ENCODE measurements at regions not wholly inside any gene's neighbourhood (a gene's known extent, or its start where the extent isn't known, plus 50 kb on each side); places are given as distances from the start of the nearest gene placed in this dataset.

DNA sequence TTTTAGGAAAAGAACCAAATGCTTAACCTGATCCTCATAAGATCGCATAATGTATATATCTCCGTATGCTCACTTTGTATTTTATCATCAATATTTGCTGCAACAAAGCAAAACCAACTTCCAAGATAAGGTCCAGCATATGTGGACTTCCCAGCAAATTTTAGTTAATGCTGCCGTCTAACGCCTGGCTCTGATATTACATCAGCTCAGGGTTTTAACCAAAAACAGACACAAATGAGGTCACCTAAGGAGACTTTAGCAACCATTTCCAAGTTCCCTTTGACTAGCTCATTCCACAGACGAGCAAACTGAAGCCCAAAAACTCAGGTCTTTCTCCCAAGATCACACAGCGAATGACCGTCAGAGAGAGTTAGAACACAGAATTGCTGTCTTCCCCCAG lies 59.4 kb upstream of the UCN3 start:
- no peaks in the 10 kb centered on the region for H3K4me1 ChIP-seq (ENCODE audit: insufficient read depth, poor library complexity, severe bottlenecking)
- no peaks in the 10 kb centered on the region for H3K27me3 ChIP-seq (ENCODE audit: insufficient read depth, poor library complexity, severe bottlenecking)
- TF ChIP-seq, protein P1, sequence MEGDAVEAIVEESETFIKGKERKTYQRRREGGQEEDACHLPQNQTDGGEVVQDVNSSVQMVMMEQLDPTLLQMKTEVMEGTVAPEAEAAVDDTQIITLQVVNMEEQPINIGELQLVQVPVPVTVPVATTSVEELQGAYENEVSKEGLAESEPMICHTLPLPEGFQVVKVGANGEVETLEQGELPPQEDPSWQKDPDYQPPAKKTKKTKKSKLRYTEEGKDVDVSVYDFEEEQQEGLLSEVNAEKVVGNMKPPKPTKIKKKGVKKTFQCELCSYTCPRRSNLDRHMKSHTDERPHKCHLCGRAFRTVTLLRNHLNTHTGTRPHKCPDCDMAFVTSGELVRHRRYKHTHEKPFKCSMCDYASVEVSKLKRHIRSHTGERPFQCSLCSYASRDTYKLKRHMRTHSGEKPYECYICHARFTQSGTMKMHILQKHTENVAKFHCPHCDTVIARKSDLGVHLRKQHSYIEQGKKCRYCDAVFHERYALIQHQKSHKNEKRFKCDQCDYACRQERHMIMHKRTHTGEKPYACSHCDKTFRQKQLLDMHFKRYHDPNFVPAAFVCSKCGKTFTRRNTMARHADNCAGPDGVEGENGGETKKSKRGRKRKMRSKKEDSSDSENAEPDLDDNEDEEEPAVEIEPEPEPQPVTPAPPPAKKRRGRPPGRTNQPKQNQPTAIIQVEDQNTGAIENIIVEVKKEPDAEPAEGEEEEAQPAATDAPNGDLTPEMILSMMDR (IDR thresholded peaks at IDR 0.05; ENCODE audit: poor library complexity, severe bottlenecking) = no peak
- H3K9me3 ChIP-seq (ENCODE audit: severe bottlenecking) = no peaks in the 10 kb centered on the region
- DNase-seq (ENCODE audit: low spot score) (no peak), ATAC-seq (ENCODE audit: low read depth) (no peak)
- no peak overlapping the region for H3K27ac ChIP-seq (ENCODE audit: poor library complexity, severe bottlenecking)
- no peak overlapping the region for H3K4me3 ChIP-seq (ENCODE audit: severe bottlenecking)
- H3K36me3 ChIP-seq (ENCODE audit: low read depth) = no peaks in the 10 kb centered on the region

DNA sequence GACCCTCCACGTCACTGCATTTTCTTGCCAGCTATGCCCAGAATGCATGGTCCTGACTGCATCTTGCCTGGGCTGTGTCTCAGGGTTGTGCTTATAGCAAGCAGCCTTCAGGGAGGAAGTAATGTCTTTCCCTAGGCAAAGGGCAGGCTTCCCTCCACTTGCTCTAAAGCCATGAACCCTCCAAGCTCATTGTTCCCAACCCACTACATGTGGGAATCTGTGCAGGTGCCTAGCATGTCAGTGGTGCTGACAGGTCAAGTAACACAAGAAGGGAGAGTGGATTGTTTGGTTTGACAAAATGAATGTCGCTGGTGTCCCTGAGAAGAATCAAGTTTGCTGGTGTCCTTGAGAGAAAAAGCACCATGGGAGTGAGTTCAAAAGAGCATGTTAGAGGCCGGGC lies 53.9 kb upstream of the UCN3 start:
- Histone ChIP-seq H3K4me1 (ENCODE audit: insufficient read depth, poor library complexity, severe bottlenecking) (no peaks in the 10 kb centered on the region), H3K4me3 (ENCODE audit: severe bottlenecking) (no peak overlapping the region), H3K9me3 (ENCODE audit: severe bottlenecking) (no peaks in the 10 kb centered on the region), H3K27me3 (ENCODE audit: insufficient read depth, poor library complexity, severe bottlenecking) (no peaks in the 10 kb centered on the region), H3K36me3 (ENCODE audit: low read depth) (no peaks in the 10 kb centered on the region), H3K27ac (ENCODE audit: poor library complexity, severe bottlenecking) (no peak overlapping the region)
- ATAC-seq (ENCODE audit: low read depth) (no peak), DNase-seq (ENCODE audit: low spot score) (no peak)
- TF ChIP-seq, protein P1 (IDR thresholded peaks at IDR 0.05; ENCODE audit: poor library complexity, severe bottlenecking) = no peak

DNA sequence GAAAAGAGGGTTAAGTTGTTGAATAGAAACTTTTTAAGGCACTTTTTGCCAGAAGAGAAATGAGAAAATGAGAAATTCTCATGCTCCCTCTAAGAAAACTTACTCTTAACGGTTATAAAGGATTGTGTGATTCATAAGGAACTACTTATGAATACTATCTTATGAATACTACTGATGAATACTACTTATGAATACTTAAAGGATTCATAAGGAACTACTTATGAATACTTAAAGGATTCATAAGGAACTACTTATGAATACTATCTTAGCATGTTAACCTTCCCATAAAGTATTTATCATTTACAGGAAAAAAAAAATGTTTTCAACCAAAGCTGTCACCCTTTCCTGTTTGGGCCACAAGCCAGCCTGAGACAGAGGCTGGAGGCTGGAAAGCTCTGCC lies 53.1 kb upstream of the UCN3 start:
- TF ChIP-seq, protein P1 (IDR thresholded peaks at IDR 0.05; ENCODE audit: poor library complexity, severe bottlenecking) = no peak

DNA sequence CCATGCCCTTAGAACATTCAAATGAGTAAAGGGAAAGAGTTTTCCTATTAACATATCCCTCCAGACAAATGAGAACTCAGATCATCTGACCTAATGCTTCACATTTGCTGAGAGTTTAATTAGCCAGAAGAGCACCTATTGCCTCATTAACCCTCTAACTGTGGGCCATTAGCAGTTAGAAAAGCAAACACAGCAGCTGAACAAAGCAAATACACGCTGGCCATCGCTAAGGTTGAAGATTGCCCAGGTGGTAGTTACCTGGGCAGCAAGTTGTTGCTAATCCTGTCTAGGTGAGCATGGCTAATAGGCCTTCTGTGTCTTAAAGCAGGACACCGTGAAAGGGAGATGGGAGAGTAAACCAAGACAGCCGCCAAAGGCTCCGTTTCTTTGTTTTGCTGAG lies 49.9 kb upstream of the UCN3 start:
- H3K9me3 ChIP-seq (ENCODE audit: severe bottlenecking) = no peaks in the 10 kb centered on the region
- no peaks in the 10 kb centered on the region for H3K27me3 ChIP-seq (ENCODE audit: insufficient read depth, poor library complexity, severe bottlenecking)
- ATAC-seq (ENCODE audit: low read depth) (no peak), DNase-seq (ENCODE audit: low spot score) (no peak)
- H3K27ac ChIP-seq (ENCODE audit: poor library complexity, severe bottlenecking) = no peak overlapping the region
- TF ChIP-seq, protein P1 (IDR thresholded peaks at IDR 0.05; ENCODE audit: poor library complexity, severe bottlenecking) = no peak
- H3K36me3 ChIP-seq (ENCODE audit: low read depth) = no peaks in the 10 kb centered on the region
- H3K4me1 ChIP-seq (ENCODE audit: insufficient read depth, poor library complexity, severe bottlenecking) = peaks cover 15% of the 10 kb centered on the region
- H3K4me3 ChIP-seq (ENCODE audit: severe bottlenecking) = no peak overlapping the region

More for the DNA sequence above, 53.1 kb upstream of the UCN3 start:
- no peak overlapping the region for H3K27ac ChIP-seq (ENCODE audit: poor library complexity, severe bottlenecking)
- no peaks in the 10 kb centered on the region for H3K27me3 ChIP-seq (ENCODE audit: insufficient read depth, poor library complexity, severe bottlenecking)
- no peaks in the 10 kb centered on the region for H3K36me3 ChIP-seq (ENCODE audit: low read depth)
- H3K9me3 ChIP-seq (ENCODE audit: severe bottlenecking) = no peaks in the 10 kb centered on the region
- H3K4me1 ChIP-seq (ENCODE audit: insufficient read depth, poor library complexity, severe bottlenecking) = no peaks in the 10 kb centered on the region
- ATAC-seq (ENCODE audit: low read depth) (no peak), DNase-seq (ENCODE audit: low spot score) (no peak)
- H3K4me3 ChIP-seq (ENCODE audit: severe bottlenecking) = no peak overlapping the region

Data from RWPE2 (cell line).